ENCODE measurements at regions not wholly inside any gene's neighbourhood (a gene's known extent, or its start where the extent isn't known, plus 50 kb on each side); places are given as distances from the start of the nearest gene placed in this dataset.
"Not testable (repeated sequence)": the region's sequence is repeated elsewhere in the genome, so short reads cannot be mapped to it uniquely, and the experiment has no call there.

GRCh38 chr2:7357993-7358392 is 440.8 kb downstream of the RNF144A start:
- H3K4me3 ChIP-seq, result no peak overlapping the region
- no peak overlapping the region for H3K27ac ChIP-seq

- Histone ChIP-seq H3K4me3 (no peak overlapping the region), H3K27ac (no peak overlapping the region)
These were observed 441.7 kb downstream of the RNF144A start for GRCh38 chr2:7358865-7359447.

GRCh38 chr2:7363906-7364305 is 446.7 kb downstream of the RNF144A start:
- Histone ChIP-seq H3K4me3 (no peak overlapping the region), H3K27ac (no peak overlapping the region)

- Histone ChIP-seq H3K4me3 (no peak overlapping the region), H3K27ac (no peak overlapping the region)
These were observed 451.0 kb downstream of the RNF144A start for GRCh38 chr2:7368211-7368610.

GRCh38 chr2:7373156-7373555 is 455.9 kb downstream of the RNF144A start:
- H3K27ac ChIP-seq, result no peak overlapping the region
- H3K4me3 ChIP-seq, result no peak overlapping the region

- H3K4me3 ChIP-seq, result no peak overlapping the region
- no peak overlapping the region for H3K27ac ChIP-seq
These were observed 458.7 kb downstream of the RNF144A start for GRCh38 chr2:7375901-7376300.

- H3K27ac ChIP-seq, result no peak overlapping the region
- H3K4me3 ChIP-seq, result no peak overlapping the region
These were observed 460.8 kb downstream of the RNF144A start for GRCh38 chr2:7377916-7378569.

GRCh38 chr2:7378591-7378990 is 461.4 kb downstream of the RNF144A start:
- Histone ChIP-seq H3K4me3 (no peak overlapping the region), H3K27ac (no peak overlapping the region)

- no peak overlapping the region for H3K4me3 ChIP-seq
These were observed 462.6 kb downstream of the RNF144A start for GRCh38 chr2:7379799-7380198.

GRCh38 chr2:7384773-7385349 is 467.6 kb downstream of the RNF144A start:
- Histone ChIP-seq H3K27ac (no peak overlapping the region), H3K4me3 (no peak overlapping the region)

More at GRCh38 chr2:7379799-7380198, 462.6 kb downstream of the RNF144A start:
- no peak overlapping the region for H3K27ac ChIP-seq

GRCh38 chr2:7390311-7390710 is 473.1 kb downstream of the RNF144A start:
- not testable (repeated sequence) for H3K4me3 ChIP-seq, H3K27ac ChIP-seq

GRCh38 chr2:7392076-7392787 is 475.0 kb downstream of the RNF144A start:
- H3K27ac ChIP-seq, result peak overlapping the region in 1 of 21 experiments; percentile 61

GRCh38 chr2:7394195-7394594 is 477.0 kb downstream of the RNF144A start:
- H3K4me3 ChIP-seq, result no peak overlapping the region
- no peak overlapping the region for H3K27ac ChIP-seq

More at GRCh38 chr2:7392076-7392787, 475.0 kb downstream of the RNF144A start:
- H3K4me3 ChIP-seq, result no peak overlapping the region

- H3K27ac ChIP-seq, result no peak overlapping the region
- H3K4me3 ChIP-seq, result no peak overlapping the region
These were observed 483.4 kb downstream of the RNF144A start for GRCh38 chr2:7400628-7401027.

- Histone ChIP-seq H3K27ac (no peak overlapping the region), H3K4me3 (no peak overlapping the region)
These were observed 486.0 kb downstream of the RNF144A start for GRCh38 chr2:7403092-7403775.

- no peak overlapping the region for H3K4me3 ChIP-seq
- H3K27ac ChIP-seq, result no peak overlapping the region
These were observed 488.9 kb downstream of the RNF144A start for GRCh38 chr2:7405861-7406715.

GRCh38 chr2:7407001-7407400 is 489.8 kb downstream of the RNF144A start:
- no peak overlapping the region for H3K27ac ChIP-seq
- H3K4me3 ChIP-seq, result no peak overlapping the region

- no peak overlapping the region for H3K27ac ChIP-seq
These were observed 490.9 kb downstream of the RNF144A start for GRCh38 chr2:7407906-7408680.

GRCh38 chr2:7411691-7412090 is 494.5 kb downstream of the RNF144A start:
- Histone ChIP-seq H3K4me3 (no peak overlapping the region), H3K27ac (no peak overlapping the region)

More at GRCh38 chr2:7407906-7408680, 490.9 kb downstream of the RNF144A start:
- H3K4me3 ChIP-seq, result no peak overlapping the region
